Heart left ventricle (tissue), 16 donors: ENCODE measurements at regions not wholly inside any gene's neighbourhood (a gene's known extent, or its start where the extent isn't known, plus 50 kb on each side); places are given as distances from the start of the nearest gene placed in this dataset.

Source experiments
- ATAC-seq, 4 donors: fragments of 200-7000 bp; cut with Tn5 transposase; one replicate each; pipeline ENCODE4 v1.9.1; 2020 to 2022; ENCODE audit warnings: moderate library complexity in 4 of 4, mild to moderate bottlenecking in 3 of 4, moderate number of reproducible peaks in 1 of 4
- DNase-seq, 5 donors: peaks; one replicate each; pipeline ENCODE4 v3.0.0-alpha.2; 2020
- H3K27ac ChIP-seq, 12 donors: fragments of 200-600 bp; sonication (generic) in 4 of 12; one replicate each; pipeline versions ENCODE4 v1.5.0 to v1.8.0; 2016 to 2022; ENCODE audit warnings: mild to moderate bottlenecking in 2 of 12
- H3K27me3 ChIP-seq, 9 donors: fragments of 200-600 bp; sonication (generic) in 2 of 9; one replicate each; pipeline versions ENCODE4 v1.5.1 to v1.8.0; 2016 to 2022; ENCODE audit warnings: mild to moderate bottlenecking in 3 of 9
- H3K36me3 ChIP-seq, 9 donors: fragments of 200-600 bp; sonication (generic) in 2 of 9; one replicate each; pipeline versions ENCODE4 v1.5.0 to v1.8.0; 2018 to 2022; ENCODE audit warnings: mild to moderate bottlenecking in 2 of 9
- H3K4me1 ChIP-seq, 12 donors: fragments of 200-600 bp; sonication (generic) in 4 of 12; one replicate each; pipeline versions ENCODE4 v1.5.0 to v1.8.0; 2016 to 2022; ENCODE audit warnings: mild to moderate bottlenecking in 3 of 12
- H3K4me3 ChIP-seq, 12 donors: fragments of 200-600 bp; sonication (generic) in 4 of 12; one replicate each; pipeline versions ENCODE4 v1.5.0 to v1.8.0; 2017 to 2022; ENCODE audit warnings: mild to moderate bottlenecking in 9 of 12, moderate library complexity in 4 of 12
- H3K9me3 ChIP-seq, 12 donors: fragments of 200-600 bp; sonication (generic) in 4 of 12; one replicate each; pipeline versions ENCODE4 v1.5.0 to v1.8.0; 2016 to 2022; ENCODE audit warnings: mild to moderate bottlenecking in 1 of 12
- CTCF ChIP-seq, 12 donors: fragments of 200-600 bp; sonication (generic) in 4 of 12; IDR thresholded peaks; one replicate each; pipeline versions ENCODE4 v1.5.0 to v1.8.0; 2018 to 2022; ENCODE audit warnings: antibody characterized with exemption in 12 of 12, mild to moderate bottlenecking in 5 of 12
- POLR2A ChIP-seq, 2 donors: fragments of 450-650 bp; IDR thresholded peaks; one replicate each; pipeline ENCODE4 v1.6.1; 2017; ENCODE audit warnings: antibody characterized with exemption in 2 of 2, mild to moderate bottlenecking in 2 of 2, moderate library complexity in 2 of 2
- WGBS, 4 donors: extraction: QIAGEN DNeasy Blood & Tissue Kit in 2 of 4; methylation state at CpG; one replicate each; pipeline versions ENCODE4 v1.1.5 to v1.1.7; 2013 to 2018; 5-methylcytosine and 5-hydroxymethylcytosine counted together
- intact Hi-C, 10 donors: fragments of 100-400 bp; cut with DNase I; formaldehyde crosslinking; loops; one replicate each; pipeline versions ENCODE4 v1.11.1 to v1.14.2; 2022
- donor health status: ischemic (EF 13 %, LVEDD 7.1; RV severe dilation, severe dysfunction).
- donor health status: healthy with polysubstance abuse.
- donor health status: DM: no; HTN: yes; CAD: no.
- donor health status: DM: no; HTN: no; CAD: no.
- donor health status: ischemic (EF 25% LVEDD 6.9; RV normal size, moderate dysfunction).
- donor health status: ischemic (EF 25% LVEDD 5.7; RV mildly dilated, moderate dysfunction).
- donor health status: healthy.
- donor health status: DM: yes; HTN: yes; CAD: no.
- donor health status: ischemic (EF 35%, LVEDD 5.7; RV mildly dilated, moderate dysfunction).
- donor health status: nonischemic (EF 11% LVEDD 7.7; RV severe dilation, severe dysfunction).
- donor health status: DM: yes; HTN: yes; CAD: no.
- donor health status: PGD.
- donor health status: ischemic (EF 29% LVEDD 5.4; RV normal size, mild dysfunction).
- donor health status: nonischemic (EF 23%, LVEDD 6.1; RV moderate dilation, normal function).

- no peak for TF ChIP-seq POLR2A (IDR thresholded peaks at IDR 0.05)
- Histone ChIP-seq H3K9me3 (no peaks in the 10 kb centered on the region), H3K4me1 (peaks cover 0 to 5% (median 0%) of the 10 kb centered on the region in 12 donors), H3K4me3 (no peak overlapping the region), H3K27me3 (no peaks in the 10 kb centered on the region), H3K36me3 (no peaks in the 10 kb centered on the region), H3K27ac (peak overlapping the region in 4 of 12 donors; percentile 18 to 60 (median 40))
- ATAC-seq (peak in 3 of 4 donors; percentile 65 to 83 (median 81)), DNase-seq (peak in 1 of 5 donors; percentile 5)
- intact Hi-C loops, result loop anchor here in 1 of 10 donors (10.0 kb wide), 1 partner anchor 104 kb away; no protein-coding TSS in a partner anchor
- WGBS, 4 donors, result 51 to 60% (median 54%) methylated on average over 3 of the region's 3 CpGs
Measured at GRCh38 chr18:34458410-34458977, 233.8 kb upstream of the NOL4 start.

GRCh38 chr18:34461266-34461665, 236.6 kb upstream of the NOL4 start:
- peaks cover 0 to 8% (median 0%) of the 10 kb centered on the region in 12 donors for H3K9me3 ChIP-seq
- 91 to 94% (median 93%) methylated on average over 3 of the region's 3 CpGs for WGBS, 4 donors
- intact Hi-C loops, result no loop called here
- no peaks in the 10 kb centered on the region for H3K27me3 ChIP-seq
- DNase-seq (no peak), ATAC-seq (no peak)
- H3K36me3 ChIP-seq, result no peaks in the 10 kb centered on the region
- H3K27ac ChIP-seq, result no peak overlapping the region
- peaks cover 0 to 5% (median 0%) of the 10 kb centered on the region in 12 donors for H3K4me1 ChIP-seq
- H3K4me3 ChIP-seq, result no peak overlapping the region
- no peak for TF ChIP-seq CTCF (IDR thresholded peaks at IDR 0.05)

- H3K27me3 ChIP-seq, result no peaks in the 10 kb centered on the region
- no peak overlapping the region for H3K4me3 ChIP-seq
- H3K36me3 ChIP-seq, result no peaks in the 10 kb centered on the region
- intact Hi-C loops, result no loop called here
- H3K4me1 ChIP-seq, result no peaks in the 10 kb centered on the region
- DNase-seq, result no peak
- 83 to 86% (median 84%) methylated on average over 1 of the region's 1 CpG for WGBS, 4 donors
- no peak for ATAC-seq
- H3K9me3 ChIP-seq, result peaks cover 0 to 8% (median 0%) of the 10 kb centered on the region in 12 donors
- H3K27ac ChIP-seq, result no peak overlapping the region
- TF ChIP-seq CTCF (IDR thresholded peaks at IDR 0.05) (no peak), POLR2A (IDR thresholded peaks at IDR 0.05) (no peak)
Measured at GRCh38 chr18:34467058-34467457, 242.3 kb upstream of the NOL4 start.

- WGBS, 4 donors, result 65 to 70% (median 68%) methylated on average over 4 of the region's 4 CpGs
Measured at GRCh38 chr18:34480162-34480700, 229.9 kb upstream of the DTNA start.

More at GRCh38 chr18:34480162-34480700, 229.9 kb upstream of the DTNA start:
- H3K4me3 ChIP-seq, result no peak overlapping the region
- intact Hi-C loops, result loop anchor here in 1 of 10 donors (10.0 kb wide), 1 partner anchor 125 kb away; no protein-coding TSS in a partner anchor
- H3K4me1 ChIP-seq, result no peaks in the 10 kb centered on the region
- H3K9me3 ChIP-seq, result peaks cover 0 to 11% (median 0%) of the 10 kb centered on the region in 12 donors
- no peak for DNase-seq
- H3K27ac ChIP-seq, result no peak overlapping the region
- ATAC-seq, result no peak
- no peaks in the 10 kb centered on the region for H3K36me3 ChIP-seq
- TF ChIP-seq CTCF (IDR thresholded peaks at IDR 0.05) (no peak), POLR2A (IDR thresholded peaks at IDR 0.05) (no peak)
- no peaks in the 10 kb centered on the region for H3K27me3 ChIP-seq
